A549 (cell line): ENCODE measurements at regions not wholly inside any gene's neighbourhood (a gene's known extent, or its start where the extent isn't known, plus 50 kb on each side); places are given as distances from the start of the nearest gene placed in this dataset.

ENCODE experiments used
- CTCF ChIP-seq: fragments of >200 bp; sonication (Bioruptor Twin); formaldehyde crosslinking; IDR thresholded peaks from 3 replicates; pipeline ENCODE4 v1.5.1; 2016
- EP300 ChIP-seq, 2 experiments: fragments of >200 bp; sonication (Bioruptor Twin); formaldehyde crosslinking; IDR thresholded peaks; 2 replicates in 1 of 2; 3 replicates in 1 of 2; pipeline ENCODE4 v1.6.1; 2016 to 2017
- PHF8 ChIP-seq: fragments of 200-600 bp; sonication (generic); IDR thresholded peaks from 2 replicates; pipeline ENCODE4 v1.6.1; 2016; ENCODE audit warnings: low read depth, mild to moderate bottlenecking, antibody characterized with exemption, moderate library complexity, borderline replicate concordance
- USF2 ChIP-seq: fragments of 450-650 bp; IDR thresholded peaks from 2 replicates; pipeline ENCODE4 v1.6.1; 2014; ENCODE audit warnings: antibody characterized with exemption
- ZFP36 ChIP-seq: fragments of 450-650 bp; IDR thresholded peaks from 2 replicates; pipeline ENCODE4 v1.6.1; 2014; ENCODE audit warnings: borderline replicate concordance; ENCODE audit not compliant: partially characterized antibody
- ZNF302 ChIP-seq: fragments of 250-450 bp; sonication (Bioruptor Pico); IDR thresholded peaks from 2 replicates; pipeline ENCODE4 v1.9.0; 2021; ENCODE audit warnings: inconsistent platforms, mild to moderate bottlenecking, moderate library complexity

- no peak for TF ChIP-seq EP300 (IDR thresholded peaks at IDR 0.05)
- no peak for TF ChIP-seq CTCF
- TF ChIP-seq ZNF302 (CRISPR knock-in tag), result no peak
- TF ChIP-seq PHF8, result no peak
- no peak for TF ChIP-seq USF2
- no peak for TF ChIP-seq ZFP36
Observed at GRCh38 chr7:112951070-112951469, 135.6 kb downstream of the GPR85 start.
